ENCODE measurements at regions not wholly inside any gene's neighbourhood (a gene's known extent, or its start where the extent isn't known, plus 50 kb on each side); places are given as distances from the start of the nearest gene placed in this dataset.

- Histone ChIP-seq H3K27ac (no peak overlapping the region), H3K4me3 (no peak overlapping the region), H3K27me3 (ENCODE audit: low read depth) (peaks cover 5% of the 10 kb centered on the region), H3K9me3 (no peaks in the 10 kb centered on the region), H3K36me3 (no peaks in the 10 kb centered on the region), H3K4me1 (no peaks in the 10 kb centered on the region)
- TF ChIP-seq CTCF (IDR thresholded peaks at IDR 0.05) = no peak
- ATAC-seq (no peak), DNase-seq (no peak)
- intact Hi-C loops (cut with DNase I) = no loop called here
Observed at GRCh38 chr10:131549116-131549515, 237.6 kb upstream of the TCERG1L start.

- H3K36me3 ChIP-seq = no peaks in the 10 kb centered on the region
- DNase-seq = no peak
- ATAC-seq = no peak
- no peaks in the 10 kb centered on the region for H3K4me1 ChIP-seq
- no peak overlapping the region for H3K27ac ChIP-seq
- TF ChIP-seq CTCF (IDR thresholded peaks at IDR 0.05) = no peak
- intact Hi-C loops (cut with DNase I) = no loop called here
- H3K27me3 ChIP-seq (ENCODE audit: low read depth) = no peaks in the 10 kb centered on the region
- no peak overlapping the region for H3K4me3 ChIP-seq
- H3K9me3 ChIP-seq = no peaks in the 10 kb centered on the region
Observed at GRCh38 chr10:131553121-131553520, 241.6 kb upstream of the TCERG1L start.

GRCh38 chr10:131553581-131553980 lies 242.1 kb upstream of the TCERG1L start:
- Histone ChIP-seq H3K27ac (no peak overlapping the region), H3K4me1 (no peaks in the 10 kb centered on the region), H3K9me3 (no peaks in the 10 kb centered on the region), H3K27me3 (ENCODE audit: low read depth) (no peaks in the 10 kb centered on the region), H3K36me3 (no peaks in the 10 kb centered on the region), H3K4me3 (no peak overlapping the region)
- intact Hi-C loops (cut with DNase I) = no loop called here
- TF ChIP-seq CTCF (IDR thresholded peaks at IDR 0.05) = no peak
- no peak for ATAC-seq
- no peak for DNase-seq

GRCh38 chr10:131554821-131555220 lies 243.3 kb upstream of the TCERG1L start:
- H3K27ac ChIP-seq = no peak overlapping the region

GRCh38 chr10:131555406-131555805 lies 243.9 kb upstream of the TCERG1L start:
- no peak overlapping the region for H3K27ac ChIP-seq
- DNase-seq (no peak), ATAC-seq (no peak)
- H3K36me3 ChIP-seq = no peaks in the 10 kb centered on the region
- no peak for TF ChIP-seq CTCF (IDR thresholded peaks at IDR 0.05)
- H3K4me1 ChIP-seq = no peaks in the 10 kb centered on the region
- H3K4me3 ChIP-seq = no peak overlapping the region
- H3K9me3 ChIP-seq = no peaks in the 10 kb centered on the region
- intact Hi-C loops (cut with DNase I) = no loop called here
- H3K27me3 ChIP-seq (ENCODE audit: low read depth) = peaks cover 9% of the 10 kb centered on the region

More at GRCh38 chr10:131554821-131555220, 243.3 kb upstream of the TCERG1L start:
- DNase-seq = no peak
- Histone ChIP-seq H3K27me3 (ENCODE audit: low read depth) (peaks cover 5% of the 10 kb centered on the region), H3K4me1 (no peaks in the 10 kb centered on the region), H3K9me3 (no peaks in the 10 kb centered on the region), H3K36me3 (no peaks in the 10 kb centered on the region), H3K4me3 (no peak overlapping the region)
- intact Hi-C loops (cut with DNase I) = no loop called here
- no peak for TF ChIP-seq CTCF (IDR thresholded peaks at IDR 0.05)
- ATAC-seq = no peak
